Omental fat pad (tissue), 3 donors: ENCODE measurements at regions not wholly inside any gene's neighbourhood (a gene's known extent, or its start where the extent isn't known, plus 50 kb on each side); places are given as distances from the start of the nearest gene placed in this dataset.

Source experiments
- ATAC-seq: fragments of 150-250 bp; one replicate; pipeline ENCODE4 v1.9.1; 2016; ENCODE audit warnings: mild to moderate bottlenecking, moderate library complexity; ENCODE audit not compliant: low FRiP score
- DNase-seq: peaks from one replicate; pipeline ENCODE4 v3.0.0-alpha.2; 2019; ENCODE audit warnings: low spot score
- TF ChIP-seq, protein P1 (sequence below), 3 donors: fragments of 450-650 bp; IDR thresholded peaks; one replicate each; pipeline ENCODE4 v1.5.1; 2016 to 2017; ENCODE audit warnings: antibody characterized with exemption in 3 of 3, mild to moderate bottlenecking in 3 of 3, moderate library complexity in 2 of 3

DNA sequence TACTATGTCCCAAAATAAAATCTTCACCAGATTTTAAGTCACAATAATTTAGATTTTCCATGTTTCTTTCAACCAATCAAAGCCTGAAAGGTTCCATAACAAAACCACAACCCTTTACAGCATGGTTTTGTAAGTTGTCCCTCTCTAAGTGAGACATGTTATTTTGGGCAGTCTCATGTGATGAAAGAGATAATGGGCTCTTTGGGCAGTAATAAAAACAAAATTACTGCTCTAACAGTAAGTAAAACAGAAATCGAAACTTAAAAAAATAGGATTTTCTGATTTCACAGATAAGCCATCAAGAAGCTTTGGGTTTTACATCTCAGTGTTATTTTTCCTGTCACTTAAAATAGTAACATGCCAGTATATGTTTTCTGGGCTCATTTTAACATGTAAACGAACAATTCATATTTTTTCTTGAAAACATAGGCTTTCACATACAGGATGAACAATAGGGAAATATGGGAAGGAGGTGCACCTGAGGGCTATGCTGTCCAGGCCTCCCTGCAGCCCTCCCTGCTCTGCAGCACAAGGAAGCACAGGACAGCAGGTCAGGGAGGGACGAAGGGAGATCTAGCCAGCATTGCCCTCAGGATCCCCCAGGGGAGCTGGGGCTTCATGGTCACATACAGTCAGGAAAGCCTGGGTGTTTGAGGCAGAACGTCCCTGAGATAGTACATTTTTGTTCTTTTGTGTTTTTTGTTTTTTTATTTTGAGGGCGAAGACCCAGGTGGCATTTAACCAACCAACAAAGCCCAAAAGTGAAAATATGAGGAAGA lies 157.4 kb downstream of the SHOX2 start:
- TF ChIP-seq, protein P1, sequence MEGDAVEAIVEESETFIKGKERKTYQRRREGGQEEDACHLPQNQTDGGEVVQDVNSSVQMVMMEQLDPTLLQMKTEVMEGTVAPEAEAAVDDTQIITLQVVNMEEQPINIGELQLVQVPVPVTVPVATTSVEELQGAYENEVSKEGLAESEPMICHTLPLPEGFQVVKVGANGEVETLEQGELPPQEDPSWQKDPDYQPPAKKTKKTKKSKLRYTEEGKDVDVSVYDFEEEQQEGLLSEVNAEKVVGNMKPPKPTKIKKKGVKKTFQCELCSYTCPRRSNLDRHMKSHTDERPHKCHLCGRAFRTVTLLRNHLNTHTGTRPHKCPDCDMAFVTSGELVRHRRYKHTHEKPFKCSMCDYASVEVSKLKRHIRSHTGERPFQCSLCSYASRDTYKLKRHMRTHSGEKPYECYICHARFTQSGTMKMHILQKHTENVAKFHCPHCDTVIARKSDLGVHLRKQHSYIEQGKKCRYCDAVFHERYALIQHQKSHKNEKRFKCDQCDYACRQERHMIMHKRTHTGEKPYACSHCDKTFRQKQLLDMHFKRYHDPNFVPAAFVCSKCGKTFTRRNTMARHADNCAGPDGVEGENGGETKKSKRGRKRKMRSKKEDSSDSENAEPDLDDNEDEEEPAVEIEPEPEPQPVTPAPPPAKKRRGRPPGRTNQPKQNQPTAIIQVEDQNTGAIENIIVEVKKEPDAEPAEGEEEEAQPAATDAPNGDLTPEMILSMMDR (IDR thresholded peaks at IDR 0.05) = no peak
- no peak for ATAC-seq
- DNase-seq = no peak

DNA sequence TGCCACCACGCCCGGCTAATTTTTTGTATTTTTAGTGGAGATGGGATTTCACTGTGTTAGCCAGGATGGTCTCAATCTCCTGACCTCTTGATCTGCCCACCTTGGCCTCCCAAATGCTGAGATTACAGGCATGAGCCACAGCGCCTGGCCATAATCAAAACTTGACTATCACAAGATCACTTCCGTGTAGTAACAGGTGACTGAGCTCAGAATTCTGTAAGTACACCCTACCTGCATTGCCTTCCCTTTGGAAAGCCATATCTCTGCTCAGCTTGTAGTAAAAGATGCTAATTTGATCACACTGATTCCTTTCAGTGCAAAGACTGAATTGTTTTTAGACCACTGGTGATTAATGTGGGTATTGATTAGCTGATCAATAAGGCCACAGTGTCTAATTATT lies 167.1 kb downstream of the SHOX2 start:
- DNase-seq (no peak), ATAC-seq (no peak)
- TF ChIP-seq, protein P1 (IDR thresholded peaks at IDR 0.05) = no peak

DNA sequence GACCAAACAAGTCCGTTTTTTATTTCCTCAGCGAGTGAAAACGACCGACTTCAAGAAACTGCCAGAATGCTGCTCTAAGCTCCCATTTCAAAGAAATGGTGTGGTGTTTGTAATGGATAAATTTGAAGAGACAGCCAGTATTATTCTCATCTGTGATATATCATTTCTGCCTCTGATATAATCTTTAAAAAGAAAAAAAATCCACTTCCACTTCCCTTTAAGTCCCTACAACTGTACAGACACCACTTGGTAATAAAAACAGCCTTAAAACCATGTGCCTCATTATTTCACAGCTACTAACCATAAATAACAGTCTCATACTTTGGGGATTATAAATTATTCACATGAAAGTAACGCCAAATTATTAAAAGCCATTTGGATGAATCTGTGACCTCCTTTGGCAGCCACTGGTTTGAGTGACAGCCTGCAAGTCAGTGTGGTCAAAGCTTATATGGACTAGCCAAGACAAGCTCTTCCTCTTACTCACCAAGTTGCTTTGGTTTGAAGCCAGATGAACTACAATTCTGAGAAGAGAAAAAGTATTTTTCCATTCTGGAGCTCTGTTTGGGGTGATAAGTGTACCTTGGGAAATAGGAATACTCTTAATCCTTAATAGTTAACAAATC lies 168.0 kb downstream of the SHOX2 start:
- TF ChIP-seq, protein P1 (IDR thresholded peaks at IDR 0.05) = no peak
- ATAC-seq (no peak), DNase-seq (no peak)

DNA sequence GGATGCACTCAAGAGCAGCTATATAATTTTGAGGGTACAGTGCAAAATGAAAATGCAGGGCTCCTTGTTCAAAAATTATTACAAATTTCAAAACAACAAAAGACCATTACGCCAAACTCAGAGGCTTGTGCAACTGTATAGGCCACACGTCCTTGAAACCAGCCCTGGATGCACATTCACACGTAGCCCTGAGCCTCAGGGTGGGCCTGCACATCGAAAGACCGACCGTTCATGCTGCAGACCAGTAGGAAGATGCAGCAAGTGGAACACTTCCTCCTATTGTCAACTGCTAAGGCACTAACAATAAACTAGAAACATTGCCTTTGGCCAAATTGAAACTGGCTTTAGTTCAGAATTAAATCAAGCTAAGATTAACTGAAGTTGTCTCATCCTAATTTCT lies 174.7 kb downstream of the SHOX2 start:
- TF ChIP-seq, protein P1 (IDR thresholded peaks at IDR 0.05) = no peak
- ATAC-seq (no peak), DNase-seq (no peak)

DNA sequence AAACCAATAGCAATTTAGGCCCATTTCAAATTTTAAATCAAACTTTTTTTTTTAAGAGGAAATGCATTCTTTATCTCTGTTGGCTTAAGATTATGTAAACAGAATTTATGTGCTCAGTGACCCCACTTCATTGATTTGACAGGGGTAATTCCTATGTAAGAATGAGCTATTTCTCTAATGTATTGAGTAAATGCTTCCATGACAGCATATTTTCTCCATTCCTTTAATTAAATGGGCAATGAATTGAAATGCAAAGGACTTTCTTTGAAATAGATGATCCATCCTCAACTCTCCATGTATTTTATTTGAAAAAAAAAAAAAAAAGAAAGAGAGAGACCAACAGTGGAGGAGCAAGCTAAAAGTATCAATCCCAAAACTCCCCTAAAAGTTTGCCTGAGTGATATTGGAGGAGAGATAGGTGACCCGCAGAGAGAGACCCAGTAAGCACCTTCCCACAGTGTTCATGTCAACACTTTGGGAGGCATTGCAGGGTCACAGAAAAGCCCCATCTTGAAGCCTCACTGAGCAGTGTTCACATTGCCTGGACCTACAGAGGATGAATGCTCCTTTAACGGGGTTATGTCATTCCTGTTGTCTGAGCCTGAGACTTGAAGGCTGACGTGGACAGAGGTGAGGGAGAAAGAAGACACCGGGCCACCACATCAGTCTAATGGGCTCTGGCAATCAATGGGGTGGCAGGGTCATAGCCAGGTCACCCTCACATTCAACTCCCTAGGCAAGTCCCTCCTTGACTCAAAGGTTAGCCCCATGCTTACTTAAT lies 176.0 kb downstream of the SHOX2 start:
- DNase-seq (no peak), ATAC-seq (no peak)
- TF ChIP-seq, protein P1 (IDR thresholded peaks at IDR 0.05) = no peak

DNA sequence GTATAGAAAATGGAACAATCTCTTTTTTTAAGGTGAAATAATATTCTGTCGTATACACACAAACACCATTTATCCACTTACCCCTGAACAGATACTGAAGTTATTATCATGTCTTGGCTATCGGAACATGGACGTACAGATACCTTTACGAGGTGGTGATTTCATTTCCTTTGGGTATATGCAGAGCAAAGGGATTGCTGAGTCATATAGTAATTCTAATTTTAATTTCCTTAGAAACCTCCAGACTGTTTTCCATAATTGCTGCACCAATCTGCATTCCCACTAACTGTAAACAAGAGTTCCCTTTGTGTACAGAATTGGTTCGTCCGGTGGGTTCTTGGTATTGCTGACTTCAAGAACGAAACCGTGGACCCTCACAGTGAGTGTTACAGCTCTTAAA lies 179.4 kb downstream of the SHOX2 start:
- no peak for DNase-seq
- no peak for ATAC-seq
- TF ChIP-seq, protein P1 (IDR thresholded peaks at IDR 0.05) = no peak
